Esophagus mucosa (tissue), 1 donor: ENCODE measurements at regions not wholly inside any gene's neighbourhood (a gene's known extent, or its start where the extent isn't known, plus 50 kb on each side); places are given as distances from the start of the nearest gene placed in this dataset.
A peak's percentile ranks its signal among the peaks of the same experiment; 100 is the strongest.

Source experiments
- ATAC-seq: fragments of 200-7000 bp; cut with Tn5 transposase; one replicate; pipeline ENCODE4 v1.9.1; 2020
- donor health status: DM: yes; HTN: yes; CAD: no.

- ATAC-seq, result no peak
These were observed 139.9 kb upstream of the GLI2 start for GRCh38 chr2:120595739-120596138.

GRCh38 chr2:120596191-120596811 is 139.4 kb upstream of the GLI2 start:
- no peak for ATAC-seq

- no peak for ATAC-seq
These were observed 138.6 kb upstream of the GLI2 start for GRCh38 chr2:120596990-120597594.

GRCh38 chr2:120597595-120598193 is 138.0 kb upstream of the GLI2 start:
- ATAC-seq, result no peak

- ATAC-seq, result no peak
These were observed 137.3 kb upstream of the GLI2 start for GRCh38 chr2:120598416-120598815.

GRCh38 chr2:120599072-120599471 is 136.6 kb upstream of the GLI2 start:
- no peak for ATAC-seq

GRCh38 chr2:120599656-120600055 is 136.0 kb upstream of the GLI2 start:
- no peak for ATAC-seq

- ATAC-seq, result no peak
These were observed 135.3 kb upstream of the GLI2 start for GRCh38 chr2:120600335-120600734.

- ATAC-seq, result no peak
These were observed 134.9 kb upstream of the GLI2 start for GRCh38 chr2:120600786-120601185.

GRCh38 chr2:120601566-120601965 is 134.1 kb upstream of the GLI2 start:
- no peak for ATAC-seq

GRCh38 chr2:120602251-120602650 is 133.4 kb upstream of the GLI2 start:
- ATAC-seq, result peak; percentile 50

- no peak for ATAC-seq
These were observed 130.9 kb upstream of the GLI2 start for GRCh38 chr2:120604767-120605166.

- no peak for ATAC-seq
These were observed 130.3 kb upstream of the GLI2 start for GRCh38 chr2:120605231-120605935.

GRCh38 chr2:120606280-120606679 is 129.4 kb upstream of the GLI2 start:
- no peak for ATAC-seq

GRCh38 chr2:120606931-120607330 is 128.7 kb upstream of the GLI2 start:
- ATAC-seq, result no peak

- no peak for ATAC-seq
These were observed 128.2 kb upstream of the GLI2 start for GRCh38 chr2:120607506-120607905.

- ATAC-seq, result no peak
These were observed 127.7 kb upstream of the GLI2 start for GRCh38 chr2:120607996-120608395.

GRCh38 chr2:120609826-120610395 is 125.8 kb upstream of the GLI2 start:
- ATAC-seq, result no peak

- ATAC-seq, result no peak
These were observed 124.7 kb upstream of the GLI2 start for GRCh38 chr2:120611016-120611415.

- no peak for ATAC-seq
These were observed 123.7 kb upstream of the GLI2 start for GRCh38 chr2:120611961-120612360.

GRCh38 chr2:120612471-120612870 is 123.2 kb upstream of the GLI2 start:
- ATAC-seq, result no peak

- no peak for ATAC-seq
These were observed 122.7 kb upstream of the GLI2 start for GRCh38 chr2:120612931-120613330.
